ENCODE measurements at regions not wholly inside any gene's neighbourhood (a gene's known extent, or its start where the extent isn't known, plus 50 kb on each side); places are given as distances from the start of the nearest gene placed in this dataset.

GRCh38 chr1:239526391-239526790 is 140.0 kb downstream of the CHRM3 start:
- TF ChIP-seq EZH2 (IDR thresholded peaks at IDR 0.05; ENCODE audit: low read depth) = no peak
- TF ChIP-seq, protein P1, sequence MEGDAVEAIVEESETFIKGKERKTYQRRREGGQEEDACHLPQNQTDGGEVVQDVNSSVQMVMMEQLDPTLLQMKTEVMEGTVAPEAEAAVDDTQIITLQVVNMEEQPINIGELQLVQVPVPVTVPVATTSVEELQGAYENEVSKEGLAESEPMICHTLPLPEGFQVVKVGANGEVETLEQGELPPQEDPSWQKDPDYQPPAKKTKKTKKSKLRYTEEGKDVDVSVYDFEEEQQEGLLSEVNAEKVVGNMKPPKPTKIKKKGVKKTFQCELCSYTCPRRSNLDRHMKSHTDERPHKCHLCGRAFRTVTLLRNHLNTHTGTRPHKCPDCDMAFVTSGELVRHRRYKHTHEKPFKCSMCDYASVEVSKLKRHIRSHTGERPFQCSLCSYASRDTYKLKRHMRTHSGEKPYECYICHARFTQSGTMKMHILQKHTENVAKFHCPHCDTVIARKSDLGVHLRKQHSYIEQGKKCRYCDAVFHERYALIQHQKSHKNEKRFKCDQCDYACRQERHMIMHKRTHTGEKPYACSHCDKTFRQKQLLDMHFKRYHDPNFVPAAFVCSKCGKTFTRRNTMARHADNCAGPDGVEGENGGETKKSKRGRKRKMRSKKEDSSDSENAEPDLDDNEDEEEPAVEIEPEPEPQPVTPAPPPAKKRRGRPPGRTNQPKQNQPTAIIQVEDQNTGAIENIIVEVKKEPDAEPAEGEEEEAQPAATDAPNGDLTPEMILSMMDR (conservative IDR thresholded peaks at IDR 0.05) = no peak

Measured in PC-9 (cell line).